Panc1 (cell line): ENCODE measurements at regions not wholly inside any gene's neighbourhood (a gene's known extent, or its start where the extent isn't known, plus 50 kb on each side); places are given as distances from the start of the nearest gene placed in this dataset.

Source experiments
- ATAC-seq: fragments of 200-7000 bp; cut with Tn5 transposase; 2 replicates; pipeline ENCODE4 v1.9.1; 2020; ENCODE audit warnings: mild to moderate bottlenecking, moderate library complexity
- BruUV-seq: library from RNA; stranded (reverse); fragments of 400-500 nt; replicated peaks from 2 replicates; lab custom pipeline; 2021; lab: Mats Ljungman, UMichigan
- CTCF ChIA-PET: fragments of 300-600 bp; sonication (Branson Sonifier 250); formaldehyde crosslinking; loops from one replicate; lab custom pipeline; 2022; ENCODE audit warnings: antibody characterized with exemption; lab: Charles Lee
- POLR2A ChIA-PET: fragments of 300-600 bp; sonication (Branson Sonifier 250); formaldehyde crosslinking; loops from one replicate; lab custom pipeline; 2022; ENCODE audit warnings: antibody characterized with exemption; lab: Charles Lee
- DNase-seq: peaks from one replicate; pipeline ENCODE4 v3.0.0-alpha.2; 2010; ENCODE audit warnings: low read depth, low spot score
- H3K27ac ChIP-seq: 2 replicates; pipeline ENCODE4 v1.5.1; 2011; ENCODE audit warnings: mild to moderate bottlenecking, low read length, inconsistent platforms
- H3K27me3 ChIP-seq: fragments of 200-500 bp; sonication (Bioruptor generic); 2 replicates; pipeline ENCODE4 v1.6.0; 2014; ENCODE audit warnings: low read length, inconsistent platforms; ENCODE audit not compliant: control insufficient read depth, insufficient read depth
- H3K36me3 ChIP-seq: fragments of 200-500 bp; sonication (Bioruptor generic); 2 replicates; pipeline ENCODE4 v1.5.1; 2014; ENCODE audit warnings: inconsistent platforms, mild to moderate bottlenecking, low read length, moderate library complexity; ENCODE audit not compliant: control insufficient read depth, insufficient read depth
- H3K4me1 ChIP-seq: 2 replicates; pipeline ENCODE4 v1.5.1; 2011; ENCODE audit warnings: inconsistent platforms, mild to moderate bottlenecking, low read length, moderate library complexity; ENCODE audit not compliant: control insufficient read depth, insufficient read depth
- H3K4me3 ChIP-seq, 2 experiments: 2 replicates each; pipeline ENCODE4 v1.5.1; 2011 to 2012; ENCODE audit warnings: low read depth in 2 of 2, low read length in 2 of 2, mild to moderate bottlenecking in 2 of 2, inconsistent platforms in 1 of 2, moderate library complexity in 1 of 2
- H3K9me3 ChIP-seq: fragments of 200-500 bp; sonication (Bioruptor generic); 2 replicates; pipeline ENCODE4 v1.5.1; 2014; ENCODE audit warnings: low read depth, mild to moderate bottlenecking, inconsistent platforms, low read length, moderate library complexity; ENCODE audit not compliant: control insufficient read depth, insufficient read depth
- CTCF ChIP-seq: fragments of 450-650 bp; IDR thresholded peaks from 2 replicates; pipeline ENCODE4 v1.5.1; 2017; ENCODE audit warnings: mild to moderate bottlenecking
- POLR2AphosphoS5 ChIP-seq: IDR thresholded peaks from 2 replicates; pipeline ENCODE4 v1.6.1; 2012; ENCODE audit warnings: mild to moderate bottlenecking, low read depth, low read length, moderate library complexity
- SIN3A ChIP-seq: IDR thresholded peaks from 2 replicates; pipeline ENCODE4 v1.6.1; 2012; ENCODE audit warnings: low read depth, mild to moderate bottlenecking, low read length, moderate library complexity, borderline replicate concordance; ENCODE audit not compliant: insufficient read depth
- TCF7L2 ChIP-seq: IDR thresholded peaks from 2 replicates; pipeline ENCODE4 v1.6.1; 2011; ENCODE audit warnings: mild to moderate bottlenecking, low read depth, low read length, inconsistent platforms
- in situ Hi-C: cut with HindIII; loops from 2 replicates; pipeline ENCODE4 v1.10.0; 2016; ENCODE audit warnings: low sequenced_read_pairs, low pct_unique_long_range_greater_than_20kb
- intact Hi-C: fragments of 100-400 bp; cut with micrococcal nuclease; formaldehyde crosslinking; loops from one replicate; pipeline ENCODE4 v1.10.0; 2022; ENCODE audit not compliant: unreplicated experiment
- TF ChIP-seq, protein P1 (sequence below), 2 experiments: IDR thresholded peaks; 2 replicates each; pipeline ENCODE4 v1.6.1; 2011 to 2012; ENCODE audit warnings: low read depth in 2 of 2, control low read depth in 1 of 2, low read length in 1 of 2, mild to moderate bottlenecking in 1 of 2, moderate library complexity in 1 of 2; ENCODE audit not compliant: insufficient read depth in 1 of 2

DNA sequence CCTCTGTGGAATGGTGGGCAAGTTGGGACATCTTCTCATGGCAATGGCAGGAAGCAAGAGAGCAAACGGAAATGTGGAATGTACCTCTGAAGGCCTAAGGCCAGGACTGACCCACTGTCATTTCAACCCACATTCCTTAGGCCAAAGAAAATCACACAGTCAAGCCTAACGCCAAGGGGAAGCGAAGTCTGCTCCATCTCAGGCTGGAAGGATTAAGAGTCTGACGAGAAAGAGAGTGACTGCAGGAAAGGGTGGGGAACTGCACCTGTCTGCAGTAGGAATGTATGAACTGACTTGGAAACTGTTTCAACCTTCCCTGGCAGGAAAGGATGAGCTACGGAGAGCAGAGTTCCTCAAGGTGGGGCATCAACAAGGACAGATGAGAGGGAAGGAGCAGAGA, 90.2 kb upstream of the TAS2R1 start:
- no peak overlapping the region for H3K4me3 ChIP-seq
- TF ChIP-seq CTCF, result no peak
- TF ChIP-seq, protein P1, sequence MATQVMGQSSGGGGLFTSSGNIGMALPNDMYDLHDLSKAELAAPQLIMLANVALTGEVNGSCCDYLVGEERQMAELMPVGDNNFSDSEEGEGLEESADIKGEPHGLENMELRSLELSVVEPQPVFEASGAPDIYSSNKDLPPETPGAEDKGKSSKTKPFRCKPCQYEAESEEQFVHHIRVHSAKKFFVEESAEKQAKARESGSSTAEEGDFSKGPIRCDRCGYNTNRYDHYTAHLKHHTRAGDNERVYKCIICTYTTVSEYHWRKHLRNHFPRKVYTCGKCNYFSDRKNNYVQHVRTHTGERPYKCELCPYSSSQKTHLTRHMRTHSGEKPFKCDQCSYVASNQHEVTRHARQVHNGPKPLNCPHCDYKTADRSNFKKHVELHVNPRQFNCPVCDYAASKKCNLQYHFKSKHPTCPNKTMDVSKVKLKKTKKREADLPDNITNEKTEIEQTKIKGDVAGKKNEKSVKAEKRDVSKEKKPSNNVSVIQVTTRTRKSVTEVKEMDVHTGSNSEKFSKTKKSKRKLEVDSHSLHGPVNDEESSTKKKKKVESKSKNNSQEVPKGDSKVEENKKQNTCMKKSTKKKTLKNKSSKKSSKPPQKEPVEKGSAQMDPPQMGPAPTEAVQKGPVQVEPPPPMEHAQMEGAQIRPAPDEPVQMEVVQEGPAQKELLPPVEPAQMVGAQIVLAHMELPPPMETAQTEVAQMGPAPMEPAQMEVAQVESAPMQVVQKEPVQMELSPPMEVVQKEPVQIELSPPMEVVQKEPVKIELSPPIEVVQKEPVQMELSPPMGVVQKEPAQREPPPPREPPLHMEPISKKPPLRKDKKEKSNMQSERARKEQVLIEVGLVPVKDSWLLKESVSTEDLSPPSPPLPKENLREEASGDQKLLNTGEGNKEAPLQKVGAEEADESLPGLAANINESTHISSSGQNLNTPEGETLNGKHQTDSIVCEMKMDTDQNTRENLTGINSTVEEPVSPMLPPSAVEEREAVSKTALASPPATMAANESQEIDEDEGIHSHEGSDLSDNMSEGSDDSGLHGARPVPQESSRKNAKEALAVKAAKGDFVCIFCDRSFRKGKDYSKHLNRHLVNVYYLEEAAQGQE (IDR thresholded peaks at IDR 0.05; ENCODE audit: insufficient read depth in 1 of 2, low read depth in 2 of 2, low read length in 1 of 2), result no peak
- TF ChIP-seq TCF7L2, result no peak
- TF ChIP-seq POLR2AphosphoS5, result no peak
- TF ChIP-seq SIN3A, result no peak
- no peak for ATAC-seq
- no peak overlapping the region for H3K27ac ChIP-seq
- no peaks in the 10 kb centered on the region for H3K9me3 ChIP-seq
- no peak for DNase-seq
- H3K4me1 ChIP-seq, result no peaks in the 10 kb centered on the region
- ChIA-PET POLR2A (no interaction called here), CTCF (no interaction called here)
- H3K36me3 ChIP-seq, result no peaks in the 10 kb centered on the region
- no TSS peak for BruUV-seq
- intact Hi-C loops, result no loop called here
- H3K27me3 ChIP-seq, result no peaks in the 10 kb centered on the region
- in situ Hi-C loops, result no loop called here

- intact Hi-C loops (no loop called here), in situ Hi-C loops (no loop called here)
- Histone ChIP-seq H3K36me3 (no peaks in the 10 kb centered on the region), H3K27me3 (no peaks in the 10 kb centered on the region), H3K4me3 (no peak overlapping the region), H3K27ac (no peak overlapping the region), H3K9me3 (no peaks in the 10 kb centered on the region), H3K4me1 (no peaks in the 10 kb centered on the region)
- no TSS peak for BruUV-seq
- ChIA-PET POLR2A (no interaction called here), CTCF (no interaction called here)
- TF ChIP-seq CTCF, result no peak
- no peak for TF ChIP-seq POLR2AphosphoS5
- TF ChIP-seq, protein P1 (IDR thresholded peaks at IDR 0.05; ENCODE audit: insufficient read depth in 1 of 2, low read depth in 2 of 2, low read length in 1 of 2), result no peak
- TF ChIP-seq SIN3A, result no peak
- TF ChIP-seq TCF7L2, result no peak
- DNase-seq, result no peak
- no peak for ATAC-seq
Observed at GRCh38 chr5:9716838-9717281, 86.7 kb upstream of the TAS2R1 start.
